BE2C (cell line): ENCODE measurements at regions not wholly inside any gene's neighbourhood (a gene's known extent, or its start where the extent isn't known, plus 50 kb on each side); places are given as distances from the start of the nearest gene placed in this dataset.

Experiments used
- DNase-seq: peaks from one replicate; pipeline ENCODE4 v3.0.0-alpha.2; 2020
- H3K27me3 ChIP-seq: fragments of 250-450 bp; sonication (Bioruptor Pico); 2 replicates; pipeline ENCODE4 v1.5.1; 2020; ENCODE audit warnings: mild to moderate bottlenecking
- H3K36me3 ChIP-seq: fragments of 250-450 bp; sonication (Bioruptor Pico); 2 replicates; pipeline ENCODE4 v1.5.1; 2020; ENCODE audit warnings: mild to moderate bottlenecking
- H3K4me1 ChIP-seq: fragments of 250-450 bp; sonication (Bioruptor Pico); 2 replicates; pipeline ENCODE4 v1.5.1; 2020
- H3K4me3 ChIP-seq: 2 replicates; pipeline ENCODE4 v1.5.1; 2011; ENCODE audit warnings: low read depth, low read length
- H3K9me3 ChIP-seq: fragments of 250-450 bp; sonication (Bioruptor Pico); 2 replicates; pipeline ENCODE4 v1.5.1; 2020
- CTCF ChIP-seq: IDR thresholded peaks from 2 replicates; pipeline ENCODE4 v1.5.1; 2012; ENCODE audit warnings: mild to moderate bottlenecking, low read depth, low read length

GRCh38 chr22:47567126-47568090 is 805.0 kb downstream of the TBC1D22A start:
- no peaks in the 10 kb centered on the region; the same call in 1 of the 2 replicates for H3K9me3 ChIP-seq
- TF ChIP-seq CTCF, result no peak
- no peaks in the 10 kb centered on the region for H3K4me1 ChIP-seq
- no peak overlapping the region for H3K4me3 ChIP-seq
- H3K36me3 ChIP-seq, result no peaks in the 10 kb centered on the region
- no peaks in the 10 kb centered on the region for H3K27me3 ChIP-seq
- no peak for DNase-seq

- no peak for TF ChIP-seq CTCF
- H3K4me3 ChIP-seq, result no peak overlapping the region
- no peaks in the 10 kb centered on the region for H3K27me3 ChIP-seq
- no peaks in the 10 kb centered on the region for H3K4me1 ChIP-seq
- no peak for DNase-seq
- H3K9me3 ChIP-seq, result no peaks in the 10 kb centered on the region; the same call in 1 of the 2 replicates
- no peaks in the 10 kb centered on the region for H3K36me3 ChIP-seq
These were observed 804.0 kb downstream of the TBC1D22A start for GRCh38 chr22:47566491-47566890.

GRCh38 chr22:47565607-47566006 is 803.2 kb downstream of the TBC1D22A start:
- no peak for DNase-seq

GRCh38 chr22:47564651-47565434 is 802.4 kb downstream of the TBC1D22A start:
- TF ChIP-seq CTCF, result no peak
- Histone ChIP-seq H3K4me1 (no peaks in the 10 kb centered on the region), H3K36me3 (no peaks in the 10 kb centered on the region), H3K4me3 (no peak overlapping the region), H3K9me3 (no peaks in the 10 kb centered on the region; the same call in 1 of the 2 replicates), H3K27me3 (no peaks in the 10 kb centered on the region)
- no peak for DNase-seq

More at GRCh38 chr22:47565607-47566006, 803.2 kb downstream of the TBC1D22A start:
- no peak for TF ChIP-seq CTCF
- Histone ChIP-seq H3K9me3 (no peaks in the 10 kb centered on the region; the same call in 1 of the 2 replicates), H3K36me3 (no peaks in the 10 kb centered on the region), H3K27me3 (no peaks in the 10 kb centered on the region), H3K4me3 (no peak overlapping the region), H3K4me1 (no peaks in the 10 kb centered on the region)

- Histone ChIP-seq H3K9me3 (no peaks in the 10 kb centered on the region; the same call in 1 of the 2 replicates), H3K36me3 (no peaks in the 10 kb centered on the region), H3K4me1 (no peaks in the 10 kb centered on the region), H3K27me3 (no peaks in the 10 kb centered on the region), H3K4me3 (no peak overlapping the region)
- no peak for DNase-seq
- no peak for TF ChIP-seq CTCF
These were observed 801.7 kb downstream of the TBC1D22A start for GRCh38 chr22:47564158-47564450.
